ENCODE measurements at regions not wholly inside any gene's neighbourhood (a gene's known extent, or its start where the extent isn't known, plus 50 kb on each side); places are given as distances from the start of the nearest gene placed in this dataset.

DNA sequence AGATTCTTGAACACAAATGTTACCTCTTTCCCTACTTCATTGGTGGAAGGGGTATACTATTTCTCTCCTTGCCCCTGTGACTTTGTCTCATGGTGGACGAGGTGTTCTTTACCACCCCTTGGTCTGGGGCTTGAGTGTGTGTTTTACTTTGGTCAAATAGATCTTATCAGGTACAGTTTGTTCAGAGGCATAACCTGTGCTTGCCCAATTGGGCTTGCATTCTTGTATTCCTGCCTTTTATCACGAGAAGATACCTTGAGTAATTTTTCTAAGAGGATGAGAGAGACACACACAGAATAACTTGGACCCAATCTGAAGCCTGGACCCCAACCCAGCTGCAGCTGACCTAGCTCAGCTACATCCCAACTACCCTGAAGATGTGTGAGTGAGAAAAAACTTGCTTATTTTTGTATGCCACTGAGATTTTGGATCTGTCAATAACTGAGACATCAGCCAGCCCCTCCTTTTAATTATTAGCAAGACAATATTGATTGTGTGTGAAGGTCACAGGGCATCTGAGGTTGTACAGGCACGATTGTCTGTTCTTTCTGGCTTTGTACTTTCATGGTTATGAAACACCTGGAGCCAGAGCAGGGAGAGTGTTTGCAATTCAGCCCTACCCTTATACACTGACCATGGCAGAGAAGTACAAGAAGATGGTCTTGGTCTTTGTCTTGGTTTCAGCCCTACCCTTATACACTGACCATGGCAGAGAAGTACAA lies 204.7 kb upstream of the SLC35B3 start:
- TF ChIP-seq EP300 (IDR thresholded peaks at IDR 0.05; ENCODE audit: borderline replicate concordance) (no peak), RAD21 (IDR thresholded peaks at IDR 0.05; ENCODE audit: low read depth) (no peak), YY1 (IDR thresholded peaks at IDR 0.05; ENCODE audit: low read depth) (no peak), CREB1 (IDR thresholded peaks at IDR 0.05; ENCODE audit: low read depth) (no peak), TAF1 (IDR thresholded peaks at IDR 0.05; ENCODE audit: low read depth) (no peak), EGR1 (IDR thresholded peaks at IDR 0.05) (no peak), TEAD4 (IDR thresholded peaks at IDR 0.05) (no peak), NFIC (IDR thresholded peaks at IDR 0.05) (no peak), CEBPB (IDR thresholded peaks at IDR 0.05) (no peak), ZBTB7A (IDR thresholded peaks at IDR 0.05; ENCODE audit: low read depth) (no peak)
- TF ChIP-seq, protein P1, sequence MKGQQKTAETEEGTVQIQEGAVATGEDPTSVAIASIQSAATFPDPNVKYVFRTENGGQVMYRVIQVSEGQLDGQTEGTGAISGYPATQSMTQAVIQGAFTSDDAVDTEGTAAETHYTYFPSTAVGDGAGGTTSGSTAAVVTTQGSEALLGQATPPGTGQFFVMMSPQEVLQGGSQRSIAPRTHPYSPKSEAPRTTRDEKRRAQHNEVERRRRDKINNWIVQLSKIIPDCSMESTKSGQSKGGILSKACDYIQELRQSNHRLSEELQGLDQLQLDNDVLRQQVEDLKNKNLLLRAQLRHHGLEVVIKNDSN (IDR thresholded peaks at IDR 0.05): no peak

DNA sequence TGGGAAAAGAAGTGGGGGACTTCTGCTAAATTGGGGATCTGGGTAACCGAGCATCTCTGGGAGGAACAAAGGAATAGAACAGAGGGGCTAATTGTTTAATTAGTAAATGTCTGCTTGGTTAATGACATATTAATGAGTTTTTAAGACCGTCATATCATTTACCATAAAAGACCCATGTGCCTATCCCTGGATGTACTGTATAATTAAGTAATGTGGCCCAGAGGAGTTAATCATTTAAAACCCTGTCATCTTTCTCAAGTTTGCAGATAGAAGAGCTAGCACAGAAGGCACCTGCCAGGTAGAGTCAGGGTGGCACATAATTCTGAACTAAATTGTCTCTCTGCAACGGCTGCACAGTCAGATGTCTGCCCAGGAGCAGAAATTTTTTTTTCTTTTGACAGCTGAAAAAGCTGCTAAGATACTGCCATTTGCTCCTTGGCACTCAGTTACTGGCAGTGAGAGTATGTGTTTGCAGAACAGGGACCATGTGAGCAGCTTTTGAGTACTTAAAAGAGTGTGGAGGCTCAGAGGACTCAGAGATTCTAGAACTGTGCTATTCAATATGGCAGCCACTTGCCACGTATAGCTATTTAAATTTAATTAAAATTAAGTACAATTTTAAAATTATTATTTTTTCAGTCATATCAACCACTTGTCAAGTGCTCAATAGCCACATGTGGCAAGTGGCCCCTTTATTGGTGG lies 202.7 kb upstream of the SLC35B3 start:
- no peak for TF ChIP-seq TAF1 (IDR thresholded peaks at IDR 0.05; ENCODE audit: low read depth)
- no peak for TF ChIP-seq TCF12 (IDR thresholded peaks at IDR 0.05; ENCODE audit: low read depth)
- no peak for TF ChIP-seq NFIC (IDR thresholded peaks at IDR 0.05)

DNA sequence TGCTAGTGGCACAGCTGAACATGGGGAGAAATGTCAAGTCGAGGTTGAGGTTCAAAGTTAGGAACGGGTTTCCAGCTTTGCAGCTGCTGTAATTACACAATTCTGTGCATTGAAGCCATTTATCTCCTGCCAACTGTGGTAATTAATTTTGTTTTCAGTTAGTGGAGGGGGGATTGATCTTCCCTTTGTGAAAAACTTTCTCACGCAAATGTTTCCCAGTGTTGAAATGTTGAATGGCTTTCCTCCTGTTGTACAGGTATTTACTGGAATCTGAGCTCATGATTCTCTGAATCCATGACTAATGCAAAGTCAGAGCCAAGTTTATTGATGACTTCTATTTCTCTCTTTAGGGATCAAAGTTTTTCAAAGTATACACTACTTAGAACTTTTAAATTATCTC lies 198.4 kb upstream of the SLC35B3 start:
- TF ChIP-seq, protein P2, sequence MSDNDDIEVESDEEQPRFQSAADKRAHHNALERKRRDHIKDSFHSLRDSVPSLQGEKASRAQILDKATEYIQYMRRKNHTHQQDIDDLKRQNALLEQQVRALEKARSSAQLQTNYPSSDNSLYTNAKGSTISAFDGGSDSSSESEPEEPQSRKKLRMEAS (IDR thresholded peaks at IDR 0.05): no peak
- TF ChIP-seq NFIC (IDR thresholded peaks at IDR 0.05): no peak
- TF ChIP-seq ZBTB7A (IDR thresholded peaks at IDR 0.05; ENCODE audit: low read depth): no peak
- TF ChIP-seq YY1 (IDR thresholded peaks at IDR 0.05; ENCODE audit: low read depth): no peak
- no peak for TF ChIP-seq CREB1 (IDR thresholded peaks at IDR 0.05; ENCODE audit: low read depth)
- no peak for TF ChIP-seq TEAD4 (IDR thresholded peaks at IDR 0.05)
- no peak for TF ChIP-seq EGR1 (IDR thresholded peaks at IDR 0.05)
- no peak for TF ChIP-seq FOXM1 (IDR thresholded peaks at IDR 0.05; ENCODE audit: borderline replicate concordance, low read depth)
- no peak for TF ChIP-seq TAF1 (IDR thresholded peaks at IDR 0.05; ENCODE audit: low read depth)
- TF ChIP-seq, protein P1 (IDR thresholded peaks at IDR 0.05): no peak
- TF ChIP-seq, protein P3, sequence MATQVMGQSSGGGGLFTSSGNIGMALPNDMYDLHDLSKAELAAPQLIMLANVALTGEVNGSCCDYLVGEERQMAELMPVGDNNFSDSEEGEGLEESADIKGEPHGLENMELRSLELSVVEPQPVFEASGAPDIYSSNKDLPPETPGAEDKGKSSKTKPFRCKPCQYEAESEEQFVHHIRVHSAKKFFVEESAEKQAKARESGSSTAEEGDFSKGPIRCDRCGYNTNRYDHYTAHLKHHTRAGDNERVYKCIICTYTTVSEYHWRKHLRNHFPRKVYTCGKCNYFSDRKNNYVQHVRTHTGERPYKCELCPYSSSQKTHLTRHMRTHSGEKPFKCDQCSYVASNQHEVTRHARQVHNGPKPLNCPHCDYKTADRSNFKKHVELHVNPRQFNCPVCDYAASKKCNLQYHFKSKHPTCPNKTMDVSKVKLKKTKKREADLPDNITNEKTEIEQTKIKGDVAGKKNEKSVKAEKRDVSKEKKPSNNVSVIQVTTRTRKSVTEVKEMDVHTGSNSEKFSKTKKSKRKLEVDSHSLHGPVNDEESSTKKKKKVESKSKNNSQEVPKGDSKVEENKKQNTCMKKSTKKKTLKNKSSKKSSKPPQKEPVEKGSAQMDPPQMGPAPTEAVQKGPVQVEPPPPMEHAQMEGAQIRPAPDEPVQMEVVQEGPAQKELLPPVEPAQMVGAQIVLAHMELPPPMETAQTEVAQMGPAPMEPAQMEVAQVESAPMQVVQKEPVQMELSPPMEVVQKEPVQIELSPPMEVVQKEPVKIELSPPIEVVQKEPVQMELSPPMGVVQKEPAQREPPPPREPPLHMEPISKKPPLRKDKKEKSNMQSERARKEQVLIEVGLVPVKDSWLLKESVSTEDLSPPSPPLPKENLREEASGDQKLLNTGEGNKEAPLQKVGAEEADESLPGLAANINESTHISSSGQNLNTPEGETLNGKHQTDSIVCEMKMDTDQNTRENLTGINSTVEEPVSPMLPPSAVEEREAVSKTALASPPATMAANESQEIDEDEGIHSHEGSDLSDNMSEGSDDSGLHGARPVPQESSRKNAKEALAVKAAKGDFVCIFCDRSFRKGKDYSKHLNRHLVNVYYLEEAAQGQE (IDR thresholded peaks at IDR 0.05; ENCODE audit: low read depth): no peak
- no peak for TF ChIP-seq CEBPB (IDR thresholded peaks at IDR 0.05)
- TF ChIP-seq RAD21 (IDR thresholded peaks at IDR 0.05; ENCODE audit: low read depth): no peak
- no peak for TF ChIP-seq EP300 (IDR thresholded peaks at IDR 0.05; ENCODE audit: borderline replicate concordance)
- no peak for TF ChIP-seq TCF12 (IDR thresholded peaks at IDR 0.05; ENCODE audit: low read depth)

DNA sequence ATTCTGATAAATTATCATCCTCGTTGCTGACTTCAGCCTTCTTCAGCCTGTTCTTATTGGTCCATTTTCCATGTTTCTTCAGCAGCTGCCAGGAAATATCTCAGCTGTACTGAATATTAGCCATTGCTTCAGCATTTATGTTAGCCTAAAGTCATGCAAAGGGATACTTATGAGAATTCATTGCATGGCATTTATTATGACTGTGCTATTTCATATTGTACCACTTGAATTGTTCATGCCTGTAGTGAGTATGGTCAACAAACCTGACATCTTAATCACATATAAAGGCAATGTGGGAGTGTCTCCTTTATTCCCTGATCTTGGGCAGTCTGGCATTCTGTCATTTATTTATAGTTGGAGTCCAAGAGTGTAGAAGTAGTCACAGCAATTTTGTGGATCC lies 193.4 kb upstream of the SLC35B3 start:
- TF ChIP-seq, protein P3 (IDR thresholded peaks at IDR 0.05; ENCODE audit: low read depth): no peak
- TF ChIP-seq EGR1 (IDR thresholded peaks at IDR 0.05) (no peak), TEAD4 (IDR thresholded peaks at IDR 0.05) (no peak), TCF12 (IDR thresholded peaks at IDR 0.05; ENCODE audit: low read depth) (no peak), RAD21 (IDR thresholded peaks at IDR 0.05; ENCODE audit: low read depth) (no peak)
- TF ChIP-seq, protein P1 (IDR thresholded peaks at IDR 0.05): no peak

DNA sequence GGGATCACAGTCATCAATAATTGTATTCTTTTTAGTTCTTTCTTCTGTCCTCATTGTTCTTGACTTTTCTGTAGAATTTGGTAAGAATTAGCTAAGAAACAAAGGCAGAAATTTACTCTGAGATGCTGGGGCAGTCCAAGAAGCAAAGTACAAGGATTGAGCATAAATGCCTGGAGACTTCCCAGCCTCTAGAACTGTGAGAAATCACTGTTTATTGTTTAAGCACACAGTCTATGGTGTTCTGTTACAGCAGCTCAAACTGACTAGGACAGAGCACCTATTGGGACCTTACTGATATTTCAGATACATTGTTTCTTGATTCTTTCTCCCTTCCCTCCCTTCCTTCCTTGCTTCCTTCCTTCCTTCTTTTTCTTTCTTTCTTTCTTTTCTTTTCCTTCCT lies 192.7 kb upstream of the SLC35B3 start:
- TF ChIP-seq TEAD4 (IDR thresholded peaks at IDR 0.05) (no peak), ZBTB7A (IDR thresholded peaks at IDR 0.05; ENCODE audit: low read depth) (no peak), EP300 (IDR thresholded peaks at IDR 0.05; ENCODE audit: borderline replicate concordance) (no peak), EGR1 (IDR thresholded peaks at IDR 0.05) (no peak), RAD21 (IDR thresholded peaks at IDR 0.05; ENCODE audit: low read depth) (no peak), YY1 (IDR thresholded peaks at IDR 0.05; ENCODE audit: low read depth) (no peak), TAF1 (IDR thresholded peaks at IDR 0.05; ENCODE audit: low read depth) (no peak), TCF12 (IDR thresholded peaks at IDR 0.05; ENCODE audit: low read depth) (no peak), FOXM1 (IDR thresholded peaks at IDR 0.05; ENCODE audit: borderline replicate concordance, low read depth) (no peak), CEBPB (IDR thresholded peaks at IDR 0.05) (no peak), CREB1 (IDR thresholded peaks at IDR 0.05; ENCODE audit: low read depth) (no peak), NFIC (IDR thresholded peaks at IDR 0.05) (no peak)
- TF ChIP-seq, protein P2 (IDR thresholded peaks at IDR 0.05): no peak
- TF ChIP-seq, protein P3 (IDR thresholded peaks at IDR 0.05; ENCODE audit: low read depth): no peak
- TF ChIP-seq, protein P1 (IDR thresholded peaks at IDR 0.05): no peak

Data from Ishikawa (cell line).